WTC11 (cell line): ENCODE measurements at regions not wholly inside any gene's neighbourhood (a gene's known extent, or its start where the extent isn't known, plus 50 kb on each side); places are given as distances from the start of the nearest gene placed in this dataset.

Experiments
- TF ChIP-seq, protein P1 (sequence below): sonication (generic); formaldehyde crosslinking; IDR thresholded peaks from 2 replicates; pipeline ENCODE4 v1.8.1; 2023; ENCODE audit warnings: mild to moderate bottlenecking, missing genetic modification reagents
- TF ChIP-seq, protein P2 (sequence below): fragments of 200-600 bp; IDR thresholded peaks from 2 replicates; pipeline ENCODE4 v1.8.0; 2022; ENCODE audit warnings: antibody characterized with exemption

DNA sequence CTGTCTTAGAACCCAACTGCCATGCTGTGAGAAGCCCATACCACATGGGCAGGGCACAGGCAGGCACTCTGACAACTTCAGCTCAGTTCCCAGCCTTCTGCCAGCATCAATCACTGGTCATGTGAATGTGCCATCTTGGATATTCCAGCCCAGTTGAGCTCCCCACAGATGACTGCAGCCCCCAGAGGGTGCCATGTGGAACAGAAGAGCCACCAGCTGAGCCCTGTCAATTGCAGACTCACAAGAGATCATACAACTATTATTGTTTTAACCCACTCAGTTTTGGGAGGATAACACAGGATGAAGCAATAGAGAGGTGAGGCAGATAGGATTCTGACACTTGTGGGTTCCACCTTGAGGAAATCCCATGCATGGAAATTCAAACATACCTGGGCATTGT is 78.4 kb upstream of the ZBTB40 start:
- TF ChIP-seq, protein P1, sequence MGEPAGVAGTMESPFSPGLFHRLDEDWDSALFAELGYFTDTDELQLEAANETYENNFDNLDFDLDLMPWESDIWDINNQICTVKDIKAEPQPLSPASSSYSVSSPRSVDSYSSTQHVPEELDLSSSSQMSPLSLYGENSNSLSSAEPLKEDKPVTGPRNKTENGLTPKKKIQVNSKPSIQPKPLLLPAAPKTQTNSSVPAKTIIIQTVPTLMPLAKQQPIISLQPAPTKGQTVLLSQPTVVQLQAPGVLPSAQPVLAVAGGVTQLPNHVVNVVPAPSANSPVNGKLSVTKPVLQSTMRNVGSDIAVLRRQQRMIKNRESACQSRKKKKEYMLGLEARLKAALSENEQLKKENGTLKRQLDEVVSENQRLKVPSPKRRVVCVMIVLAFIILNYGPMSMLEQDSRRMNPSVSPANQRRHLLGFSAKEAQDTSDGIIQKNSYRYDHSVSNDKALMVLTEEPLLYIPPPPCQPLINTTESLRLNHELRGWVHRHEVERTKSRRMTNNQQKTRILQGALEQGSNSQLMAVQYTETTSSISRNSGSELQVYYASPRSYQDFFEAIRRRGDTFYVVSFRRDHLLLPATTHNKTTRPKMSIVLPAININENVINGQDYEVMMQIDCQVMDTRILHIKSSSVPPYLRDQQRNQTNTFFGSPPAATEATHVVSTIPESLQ (CRISPR knock-in tag) = no peak
- TF ChIP-seq, protein P2, sequence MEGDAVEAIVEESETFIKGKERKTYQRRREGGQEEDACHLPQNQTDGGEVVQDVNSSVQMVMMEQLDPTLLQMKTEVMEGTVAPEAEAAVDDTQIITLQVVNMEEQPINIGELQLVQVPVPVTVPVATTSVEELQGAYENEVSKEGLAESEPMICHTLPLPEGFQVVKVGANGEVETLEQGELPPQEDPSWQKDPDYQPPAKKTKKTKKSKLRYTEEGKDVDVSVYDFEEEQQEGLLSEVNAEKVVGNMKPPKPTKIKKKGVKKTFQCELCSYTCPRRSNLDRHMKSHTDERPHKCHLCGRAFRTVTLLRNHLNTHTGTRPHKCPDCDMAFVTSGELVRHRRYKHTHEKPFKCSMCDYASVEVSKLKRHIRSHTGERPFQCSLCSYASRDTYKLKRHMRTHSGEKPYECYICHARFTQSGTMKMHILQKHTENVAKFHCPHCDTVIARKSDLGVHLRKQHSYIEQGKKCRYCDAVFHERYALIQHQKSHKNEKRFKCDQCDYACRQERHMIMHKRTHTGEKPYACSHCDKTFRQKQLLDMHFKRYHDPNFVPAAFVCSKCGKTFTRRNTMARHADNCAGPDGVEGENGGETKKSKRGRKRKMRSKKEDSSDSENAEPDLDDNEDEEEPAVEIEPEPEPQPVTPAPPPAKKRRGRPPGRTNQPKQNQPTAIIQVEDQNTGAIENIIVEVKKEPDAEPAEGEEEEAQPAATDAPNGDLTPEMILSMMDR = no peak
